HCT116 (cell line): ENCODE measurements at regions not wholly inside any gene's neighbourhood (a gene's known extent, or its start where the extent isn't known, plus 50 kb on each side); places are given as distances from the start of the nearest gene placed in this dataset.

Experiments
- ATAC-seq: fragments of 200-7000 bp; cut with Tn5 transposase; 2 replicates; pipeline ENCODE4 v1.9.1; 2020; ENCODE audit warnings: mild to moderate bottlenecking, moderate library complexity
- BruUV-seq: library from RNA; stranded (reverse); fragments of 400-500 nt; replicated peaks from 2 replicates; lab custom pipeline; 2021; lab: Mats Ljungman, UMichigan
- CTCF ChIA-PET: fragments of 300-600 bp; sonication (Branson Sonifier 250); formaldehyde crosslinking; loops from one replicate; lab custom pipeline; 2021; ENCODE audit warnings: antibody characterized with exemption; lab: Charles Lee
- POLR2A ChIA-PET: fragments of 300-600, 350-600 bp; sonication (Branson Sonifier 250); formaldehyde crosslinking; loops from one replicate; lab custom pipeline; 2021; ENCODE audit warnings: antibody characterized with exemption; lab: Charles Lee
- RAD21 ChIA-PET, 2 experiments: fragments of 300-600 bp; sonication (Branson Sonifier 250); formaldehyde crosslinking; loops; one replicate each; lab custom pipeline; 2023; ENCODE audit warnings: low total read pairs in 2 of 2; ENCODE audit not compliant: uncharacterized antibody in 2 of 2, unreplicated experiment in 2 of 2, low non-redundant PET in 1 of 2; lab: Charles Lee
- DNase-seq: peaks from one replicate; pipeline ENCODE4 v3.0.0-alpha.2; 2010; ENCODE audit warnings: low read depth, low spot score
- H2AFZ ChIP-seq: fragments of 200-600 bp; shearing (Covaris generic), sonication (generic); 2 replicates; pipeline ENCODE4 v1.6.1; 2017; ENCODE audit warnings: low read depth, mixed run types, mixed read lengths, antibody characterized with exemption, low read length; ENCODE audit not compliant: poor library complexity, severe bottlenecking
- H3K27ac ChIP-seq: 2 replicates; pipeline ENCODE4 v1.5.1; 2012; ENCODE audit warnings: low read depth, low read length
- H3K27me3 ChIP-seq: fragments of 200-600 bp; sonication (generic); 2 replicates; pipeline ENCODE4 v1.6.1; 2016; ENCODE audit warnings: mixed run types, low read length, mixed read lengths; ENCODE audit not compliant: insufficient read depth
- H3K36me3 ChIP-seq, 2 experiments: fragments of 200-500 bp in 1 of 2; fragments of 200-600 bp in 1 of 2; sonication (Bioruptor generic) in 1 of 2; sonication (generic) in 1 of 2; 2 replicates each; pipeline versions ENCODE4 v1.5.1 to v1.6.1; 2014 to 2016; ENCODE audit warnings: low read length in 2 of 2, inconsistent platforms in 1 of 2, mixed read lengths in 1 of 2, mixed run types in 1 of 2; ENCODE audit not compliant: insufficient read depth in 2 of 2, control insufficient read depth in 1 of 2
- H3K4me1 ChIP-seq, 2 experiments: fragments of 200-600 bp in 1 of 2; sonication (generic) in 1 of 2; 2 replicates each; pipeline versions ENCODE4 v1.5.1 to v1.6.1; 2012 to 2017; ENCODE audit warnings: low read length in 2 of 2, inconsistent platforms in 1 of 2, mild to moderate bottlenecking in 1 of 2, mixed read lengths in 1 of 2, mixed run types in 1 of 2, moderate library complexity in 1 of 2; ENCODE audit not compliant: insufficient read depth in 2 of 2, control insufficient read depth in 1 of 2
- H3K4me2 ChIP-seq: fragments of 200-600 bp; sonication (generic); 2 replicates; pipeline ENCODE4 v1.6.1; 2017; ENCODE audit warnings: mixed run types, low read length, mixed read lengths
- H3K4me3 ChIP-seq, 2 experiments: fragments of 200-600 bp in 1 of 2; sonication (generic) in 1 of 2; replicated peaks in 1 of 2; 2 replicates each; pipeline ENCODE4 v1.5.1; 2011 to 2016; ENCODE audit warnings: low read length in 2 of 2, control low read depth in 1 of 2, low read depth in 1 of 2, mild to moderate bottlenecking in 1 of 2, mixed read lengths in 1 of 2, mixed run types in 1 of 2
- H3K79me2 ChIP-seq: fragments of 200-600 bp; sonication (generic); 2 replicates; pipeline ENCODE4 v1.6.1; 2017; ENCODE audit warnings: mild to moderate bottlenecking, mixed run types, low read length, moderate library complexity, mixed read lengths; ENCODE audit not compliant: insufficient read depth
- H3K9ac ChIP-seq: fragments of 200-600 bp; sonication (generic); 2 replicates; pipeline ENCODE4 v1.6.1; 2016; ENCODE audit warnings: low read length, mixed read lengths
- H3K9me2 ChIP-seq: fragments of 200-600 bp; sonication (generic), shearing (Covaris generic); 2 replicates; pipeline ENCODE4 v1.6.1; 2017; ENCODE audit warnings: mixed run types, mild to moderate bottlenecking, moderate library complexity; ENCODE audit not compliant: insufficient read depth
- H3K9me3 ChIP-seq, 2 experiments: fragments of 200-500 bp in 1 of 2; fragments of 200-600 bp in 1 of 2; sonication (Bioruptor generic) in 1 of 2; sonication (generic) in 1 of 2; 2 replicates each; pipeline ENCODE4 v1.6.1; 2014 to 2017; ENCODE audit warnings: low read length in 2 of 2, mixed read lengths in 2 of 2, inconsistent platforms in 1 of 2, low read depth in 1 of 2, mild to moderate bottlenecking in 1 of 2, mixed run types in 1 of 2, moderate library complexity in 1 of 2; ENCODE audit not compliant: control insufficient read depth in 1 of 2, insufficient read depth in 1 of 2
- H4K20me1 ChIP-seq: fragments of 200-600 bp; sonication (generic), shearing (Covaris generic); 2 replicates; pipeline ENCODE4 v1.6.1; 2017; ENCODE audit warnings: mixed run types, mild to moderate bottlenecking, moderate library complexity; ENCODE audit not compliant: insufficient read depth
- POLR2A ChIP-seq: IDR thresholded peaks from 2 replicates; pipeline ENCODE4 v1.7.0; 2011; ENCODE audit warnings: borderline replicate concordance; ENCODE audit not compliant: insufficient read depth, insufficient read length; ENCODE audit errors: extremely low read depth
- POLR2AphosphoS5 ChIP-seq: IDR thresholded peaks from 2 replicates; pipeline ENCODE4 v1.6.1; 2011; ENCODE audit warnings: mild to moderate bottlenecking, low read depth, low read length, moderate library complexity
- SIN3A ChIP-seq: IDR thresholded peaks from 2 replicates; pipeline ENCODE4 v1.6.1; 2012; ENCODE audit warnings: low read depth
- SP1 ChIP-seq: IDR thresholded peaks from 2 replicates; pipeline ENCODE4 v1.6.1; 2012; ENCODE audit warnings: low read depth
- ZFX ChIP-seq: fragments of 450-650 bp; IDR thresholded peaks from 2 replicates; pipeline ENCODE4 v1.6.1; 2017
- intact Hi-C: fragments of 100-400 bp; cut with micrococcal nuclease; formaldehyde crosslinking; loops from 2 replicates; pipeline ENCODE4 v1.10.0; 2022
- TF ChIP-seq, protein P1 (sequence below): IDR thresholded peaks from 2 replicates; pipeline ENCODE4 v1.6.1; 2012

DNA sequence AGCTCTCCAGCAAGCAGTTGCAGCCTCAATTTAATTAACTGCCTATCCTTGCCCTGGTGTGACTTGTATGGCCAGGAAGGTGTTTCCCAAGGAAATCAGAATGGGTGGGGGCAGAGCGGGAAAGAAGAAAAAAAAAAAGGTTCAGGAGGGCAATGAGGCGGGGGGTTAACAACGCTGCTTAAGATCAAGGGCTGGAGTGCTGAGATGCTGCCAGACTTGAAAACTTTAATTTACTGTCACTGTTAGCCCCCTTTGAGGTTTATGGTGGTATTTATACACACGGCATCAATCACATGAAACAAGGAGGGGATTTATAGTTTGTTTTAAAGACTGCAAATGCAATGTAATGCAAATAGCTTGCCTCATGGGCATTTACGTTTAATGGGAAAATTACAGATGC, 319.4 kb upstream of the NR2F2 start:
- CTCF ChIA-PET: no interaction called here
- Histone ChIP-seq H3K27me3 (no peaks in the 10 kb centered on the region), H3K36me3 (no peaks in the 10 kb centered on the region), H4K20me1 (no peaks in the 10 kb centered on the region), H3K79me2 (no peaks in the 10 kb centered on the region), H3K9me3 (no peaks in the 10 kb centered on the region), H2AFZ (no peak overlapping the region), H3K4me3 (no peak overlapping the region), H3K4me1 (no peaks in the 10 kb centered on the region), H3K9ac (no peak overlapping the region), H3K9me2 (no peaks in the 10 kb centered on the region), H3K27ac (no peak overlapping the region), H3K4me2 (no peak overlapping the region)
- DNase-seq: no peak
- RAD21 ChIA-PET: no interaction called here
- TF ChIP-seq POLR2AphosphoS5: no peak
- TF ChIP-seq, protein P1, sequence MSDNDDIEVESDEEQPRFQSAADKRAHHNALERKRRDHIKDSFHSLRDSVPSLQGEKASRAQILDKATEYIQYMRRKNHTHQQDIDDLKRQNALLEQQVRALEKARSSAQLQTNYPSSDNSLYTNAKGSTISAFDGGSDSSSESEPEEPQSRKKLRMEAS: no peak
- TF ChIP-seq POLR2A: no peak
- POLR2A ChIA-PET: no interaction called here
- intact Hi-C loops: no loop called here
- ATAC-seq: no peak
- BruUV-seq: no TSS peak

DNA sequence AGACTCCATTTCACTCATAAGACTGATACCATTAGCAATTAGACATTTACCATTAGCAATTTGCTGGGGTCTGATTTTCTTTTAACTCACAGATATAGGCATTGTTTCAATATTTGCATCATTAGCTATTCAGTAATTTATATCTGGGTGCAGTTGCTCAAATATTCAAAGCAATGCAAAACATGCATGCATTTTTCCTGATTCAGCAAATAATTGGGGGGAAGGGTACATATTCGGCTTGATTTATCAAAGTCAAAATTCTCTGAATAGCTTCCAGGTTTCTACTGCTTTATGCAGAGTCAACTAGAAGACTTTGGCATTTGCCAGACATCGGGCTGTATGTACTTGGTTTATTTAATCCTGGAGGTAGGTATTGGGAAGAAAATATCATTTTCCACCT, 315.6 kb upstream of the NR2F2 start:
- H3K36me3 ChIP-seq: no peaks in the 10 kb centered on the region
- no peak overlapping the region for H3K4me3 ChIP-seq
- no peak overlapping the region for H3K4me2 ChIP-seq
- no peaks in the 10 kb centered on the region for H3K9me3 ChIP-seq
- no peak overlapping the region for H3K9ac ChIP-seq
- no peaks in the 10 kb centered on the region for H3K4me1 ChIP-seq
- no peaks in the 10 kb centered on the region for H3K9me2 ChIP-seq
- H2AFZ ChIP-seq: no peak overlapping the region
- H3K27ac ChIP-seq: no peak overlapping the region
- TF ChIP-seq SP1: no peak
- no peak for TF ChIP-seq POLR2AphosphoS5
- TF ChIP-seq ZFX: no peak
- no peak for TF ChIP-seq SIN3A
- intact Hi-C loops: no loop called here
- ChIA-PET CTCF (no interaction called here), RAD21 (no interaction called here), POLR2A (no interaction called here)
- DNase-seq: no peak
- no TSS peak for BruUV-seq
- ATAC-seq: no peak
- no peaks in the 10 kb centered on the region for H3K27me3 ChIP-seq
- no peaks in the 10 kb centered on the region for H3K79me2 ChIP-seq
- H4K20me1 ChIP-seq: no peaks in the 10 kb centered on the region
